ENCODE measurements at regions not wholly inside any gene's neighbourhood (a gene's known extent, or its start where the extent isn't known, plus 50 kb on each side); places are given as distances from the start of the nearest gene placed in this dataset.
"Not testable (repeated sequence)": the region's sequence is repeated elsewhere in the genome, so short reads cannot be mapped to it uniquely, and the experiment has no call there.

- DNase-seq, result no peak
Observed at GRCh38 chr5:103690676-103691075, 128.1 kb upstream of the NUDT12 start.

GRCh38 chr5:103679873-103680272 lies 117.3 kb upstream of the NUDT12 start:
- no peak for DNase-seq

- DNase-seq, result not testable (repeated sequence)
Observed at GRCh38 chr5:103676198-103676597, 113.6 kb upstream of the NUDT12 start.

DNA sequence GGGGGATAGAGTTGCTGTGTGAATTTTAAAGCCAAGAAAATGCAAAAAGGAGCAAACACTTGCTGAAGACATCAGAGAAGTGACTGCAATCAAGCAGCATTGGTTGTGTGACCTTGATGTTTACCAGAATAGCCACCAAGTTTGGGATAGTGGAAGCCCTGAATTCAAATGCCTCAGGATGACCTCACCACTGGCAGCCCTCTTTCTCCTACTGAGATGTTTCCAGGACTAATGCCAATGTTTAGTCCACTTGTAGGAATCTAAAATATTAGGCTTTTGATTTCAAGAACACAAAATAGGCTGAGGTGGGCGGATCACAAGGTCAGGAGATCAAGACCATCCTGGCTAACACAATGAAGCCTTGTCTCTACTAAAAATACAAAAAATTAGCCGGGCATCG lies 112.2 kb upstream of the NUDT12 start:
- no peak for DNase-seq

DNA sequence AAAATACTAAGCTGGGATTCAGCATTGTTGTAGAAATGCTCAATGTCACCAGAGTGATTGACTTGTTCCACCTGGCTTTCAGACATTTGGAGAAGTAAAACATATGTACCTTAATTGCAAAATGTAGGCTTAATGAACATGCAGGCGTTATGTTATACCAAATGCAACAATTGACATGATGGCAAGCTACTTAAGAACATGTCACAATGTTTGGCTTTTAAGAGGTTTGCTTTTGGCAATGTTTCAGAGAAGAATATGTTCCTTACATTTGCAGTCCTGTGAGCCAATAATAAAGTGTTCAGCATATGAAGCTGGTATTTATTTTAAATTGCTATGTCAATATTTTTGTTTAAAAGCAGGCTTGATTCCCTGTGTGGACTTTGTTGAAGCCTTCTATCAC lies 111.7 kb upstream of the NUDT12 start:
- no peak for DNase-seq

DNA sequence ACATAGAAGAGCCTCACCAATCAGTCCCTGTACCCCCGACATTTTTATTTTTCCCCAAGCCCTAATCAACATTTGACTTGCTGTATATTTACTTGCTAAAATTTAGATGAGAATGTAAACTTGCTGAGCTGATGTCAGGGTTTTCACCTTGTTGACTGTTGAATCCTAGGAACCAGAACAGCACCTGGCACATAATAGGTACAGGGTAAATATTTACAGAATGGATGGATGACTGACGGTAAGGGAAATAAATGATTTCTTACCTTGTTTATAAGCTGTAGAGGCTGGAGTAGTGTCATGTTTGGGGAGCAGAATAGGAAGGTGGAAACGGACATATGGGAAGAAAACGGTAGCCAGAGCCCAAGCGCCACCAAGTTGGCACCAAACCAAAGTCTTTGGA lies 107.0 kb upstream of the NUDT12 start:
- DNase-seq, result no peak

GRCh38 chr5:103668281-103668680 lies 105.7 kb upstream of the NUDT12 start:
- DNase-seq, result no peak

- DNase-seq, result no peak
Observed at GRCh38 chr5:103667068-103667467, 104.5 kb upstream of the NUDT12 start.

GRCh38 chr5:103657301-103657700 lies 94.7 kb upstream of the NUDT12 start:
- no peak for DNase-seq

DNA sequence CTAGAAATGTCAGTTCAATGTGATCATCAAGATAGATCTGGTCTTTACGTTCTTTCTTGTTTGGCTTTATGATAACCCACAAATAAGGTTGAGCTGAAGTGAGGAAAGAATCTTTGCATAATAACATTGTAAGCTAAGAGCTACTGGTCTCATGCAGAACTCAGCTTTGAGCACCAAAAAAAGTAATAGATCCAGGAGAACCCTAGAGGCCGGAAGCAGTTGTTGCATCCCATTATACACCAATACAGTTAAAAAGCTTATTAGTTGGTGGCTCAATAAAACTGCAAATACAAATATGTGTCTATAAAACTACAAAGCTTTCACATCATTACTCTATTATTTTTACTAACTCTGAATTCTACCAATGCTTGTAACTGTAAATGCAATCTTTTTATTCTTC lies 85.5 kb upstream of the NUDT12 start:
- no peak for DNase-seq

GRCh38 chr5:103646698-103647614 lies 84.4 kb upstream of the NUDT12 start:
- DNase-seq, result no peak

DNA sequence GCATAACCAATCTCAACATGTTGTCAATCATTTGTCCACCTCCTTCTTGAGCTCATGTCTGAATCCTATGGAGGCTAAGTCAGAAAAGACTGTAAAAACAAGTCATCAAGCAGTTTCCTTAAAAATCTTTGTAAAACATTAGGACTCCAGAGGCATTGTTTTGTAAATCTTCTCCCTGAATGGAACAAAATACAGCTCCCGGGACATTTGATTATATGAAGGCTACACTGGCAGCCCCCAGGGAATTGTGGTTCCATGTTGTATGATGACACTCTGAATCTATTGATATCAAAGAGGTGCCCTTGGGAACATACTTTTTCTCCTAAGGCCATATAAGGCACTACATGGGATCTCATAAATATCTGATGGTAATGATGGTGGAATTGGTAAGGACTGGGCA lies 83.2 kb upstream of the NUDT12 start:
- DNase-seq, result no peak

DNA sequence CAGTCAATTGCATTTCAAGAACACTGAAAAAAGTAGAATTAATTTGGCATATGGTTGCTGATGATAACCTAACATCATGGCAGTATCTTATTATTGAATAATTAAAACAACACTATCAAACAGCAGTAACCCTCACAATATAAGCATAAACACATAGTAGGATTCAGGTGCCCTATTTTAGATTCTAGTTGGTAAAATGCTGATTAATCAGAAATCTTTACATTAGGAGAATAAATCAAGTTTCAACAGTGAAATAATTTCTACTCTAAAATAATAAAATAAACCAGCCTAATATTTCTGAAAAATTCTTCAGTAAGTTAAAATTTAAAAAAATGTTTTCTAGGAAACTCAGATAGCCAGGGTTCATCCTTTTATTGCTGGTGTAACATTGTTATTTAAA lies 76.4 kb upstream of the NUDT12 start:
- no peak for DNase-seq

DNA sequence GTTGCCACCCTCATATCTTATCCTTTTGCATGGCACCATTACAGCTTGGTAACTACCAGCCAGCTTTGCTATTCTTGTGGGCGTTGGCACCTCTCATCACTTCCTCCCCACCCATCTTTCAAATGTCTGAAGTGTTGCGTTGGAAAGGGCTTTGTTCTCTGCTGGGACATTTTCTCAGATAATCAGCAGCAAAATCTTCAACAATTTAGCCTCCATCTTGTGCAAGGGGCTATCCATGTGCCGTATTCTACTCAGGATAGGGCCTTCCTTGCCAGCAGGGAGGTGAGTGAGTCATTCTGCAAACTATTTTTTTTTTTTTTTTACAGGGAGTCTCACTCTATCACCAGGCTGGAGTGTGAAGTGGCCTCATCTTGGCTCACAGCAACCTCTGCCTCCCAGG lies 62.1 kb upstream of the NUDT12 start:
- DNase-seq, result no peak

DNA sequence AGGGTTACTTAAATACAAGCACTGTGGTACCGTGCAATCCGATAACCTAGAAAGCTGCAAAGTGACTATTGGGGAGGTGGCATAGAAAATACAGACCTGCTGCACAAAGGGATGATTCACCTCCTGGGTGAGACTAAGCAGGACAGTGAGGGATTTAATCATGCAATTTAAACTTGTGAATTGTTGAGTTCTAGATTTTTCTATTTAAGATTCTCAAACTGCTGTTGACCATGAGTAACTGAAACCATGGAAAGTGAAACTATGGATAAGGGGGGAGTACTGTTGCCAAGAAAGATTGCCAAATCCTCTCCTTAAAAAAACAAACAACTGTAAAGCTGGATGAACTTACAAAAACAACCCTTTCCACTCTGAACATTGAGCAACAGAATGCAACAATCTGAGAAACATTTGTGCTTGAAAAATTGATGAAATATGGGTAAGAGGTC lies 61.5 kb upstream of the NUDT12 start:
- DNase-seq, result no peak

DNA sequence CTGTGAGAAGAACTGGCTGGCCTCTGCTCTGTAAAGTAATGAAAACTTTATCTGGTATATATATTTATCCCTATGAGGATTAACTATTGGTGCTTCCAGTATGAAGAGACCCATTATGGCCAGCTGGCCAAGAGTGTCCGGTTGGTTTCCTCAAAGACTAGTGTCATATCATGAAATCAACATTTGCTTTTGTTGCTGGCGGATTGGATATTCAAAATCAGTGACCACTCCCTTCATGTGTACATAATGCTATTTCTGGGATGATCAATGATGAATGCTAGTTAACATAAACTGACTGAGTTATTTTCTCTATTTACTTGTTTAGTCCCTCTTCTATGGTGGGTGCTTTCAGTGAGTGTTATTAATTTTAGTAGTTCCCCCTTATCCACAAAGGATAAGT lies 60.8 kb upstream of the NUDT12 start:
- no peak for DNase-seq

- DNase-seq, result no peak
Observed at GRCh38 chr5:103621548-103621930, 59.0 kb upstream of the NUDT12 start.

GRCh38 chr5:103620851-103621547 lies 58.4 kb upstream of the NUDT12 start:
- DNase-seq, result no peak

GRCh38 chr5:103617913-103618312 lies 55.3 kb upstream of the NUDT12 start:
- no peak for DNase-seq

DNA sequence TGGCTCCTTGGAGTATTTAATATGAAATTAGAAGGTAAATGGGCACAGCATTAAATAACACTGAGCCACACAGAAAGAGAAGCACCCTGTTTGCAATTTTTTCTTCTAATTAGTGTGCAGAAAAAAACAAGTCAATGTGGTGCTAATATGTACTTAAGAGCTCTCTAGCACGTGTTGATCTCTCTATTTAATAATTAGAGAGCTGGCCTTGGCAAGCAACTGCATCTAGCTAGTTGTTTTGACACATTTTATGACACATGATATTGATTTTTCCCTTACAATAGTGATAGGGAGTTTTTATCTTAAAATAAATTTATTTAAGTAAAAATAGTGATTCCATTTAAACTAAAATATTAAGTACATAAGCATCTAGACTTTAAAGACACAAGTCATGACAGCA lies 54.5 kb upstream of the NUDT12 start:
- DNase-seq, result no peak

GRCh38 chr5:103612545-103612944 lies 50.0 kb upstream of the NUDT12 start:
- no peak for DNase-seq
